ENCODE measurements at regions not wholly inside any gene's neighbourhood (a gene's known extent, or its start where the extent isn't known, plus 50 kb on each side); places are given as distances from the start of the nearest gene placed in this dataset.
"Not testable (repeated sequence)": the region's sequence is repeated elsewhere in the genome, so short reads cannot be mapped to it uniquely, and the experiment has no call there.

- CTCF ChIA-PET, result no interaction called here
Measured at GRCh38 chr11:109051200-109051599, 370.8 kb upstream of the C11orf87 start.

GRCh38 chr11:109059402-109059801, 362.6 kb upstream of the C11orf87 start:
- H3K36me3 Mint-ChIP-seq (ENCODE audit: low read depth), result no peaks in the 10 kb centered on the region
- ChIA-PET CTCF (no interaction called here), POLR2A (no interaction called here)
- H3K4me3 Mint-ChIP-seq, result no peak overlapping the region
- no peaks in the 10 kb centered on the region for H3K9me3 Mint-ChIP-seq (ENCODE audit: insufficient read depth)
- no peak for ATAC-seq
- no peak for DNase-seq
- peaks cover 13% of the 10 kb centered on the region for H3K27me3 Mint-ChIP-seq (ENCODE audit: low read depth)
- H3K4me1 Mint-ChIP-seq (ENCODE audit: low read depth), result peaks cover 4% of the 10 kb centered on the region
- no peak overlapping the region for H3K27ac Mint-ChIP-seq

More at GRCh38 chr11:109051200-109051599, 370.8 kb upstream of the C11orf87 start:
- ATAC-seq (no peak), DNase-seq (no peak)
- Mint-ChIP-seq H3K4me1 (ENCODE audit: low read depth) (no peaks in the 10 kb centered on the region), H3K27ac (no peak overlapping the region), H3K4me3 (no peak overlapping the region), H3K36me3 (ENCODE audit: low read depth) (no peaks in the 10 kb centered on the region), H3K27me3 (ENCODE audit: low read depth) (peaks cover 6% of the 10 kb centered on the region), H3K9me3 (ENCODE audit: insufficient read depth) (no peaks in the 10 kb centered on the region)
- POLR2A ChIA-PET, result no interaction called here

GRCh38 chr11:109061394-109061793, 360.6 kb upstream of the C11orf87 start:
- POLR2A ChIA-PET, result no interaction called here
- DNase-seq (no peak), ATAC-seq (no peak)
- H3K4me3 Mint-ChIP-seq, result no peak overlapping the region
- H3K27me3 Mint-ChIP-seq (ENCODE audit: low read depth), result peaks cover 13% of the 10 kb centered on the region
- no peaks in the 10 kb centered on the region for H3K36me3 Mint-ChIP-seq (ENCODE audit: low read depth)
- CTCF ChIA-PET, result no interaction called here
- H3K4me1 Mint-ChIP-seq (ENCODE audit: low read depth), result peaks cover 16% of the 10 kb centered on the region
- H3K9me3 Mint-ChIP-seq (ENCODE audit: insufficient read depth), result no peaks in the 10 kb centered on the region
- H3K27ac Mint-ChIP-seq, result no peak overlapping the region

- Mint-ChIP-seq H3K9me3 (ENCODE audit: insufficient read depth) (no peaks in the 10 kb centered on the region), H3K36me3 (ENCODE audit: low read depth) (no peaks in the 10 kb centered on the region), H3K4me1 (ENCODE audit: low read depth) (peaks cover 16% of the 10 kb centered on the region), H3K4me3 (no peak overlapping the region), H3K27ac (no peak overlapping the region), H3K27me3 (ENCODE audit: low read depth) (peaks cover 13% of the 10 kb centered on the region)
- CTCF ChIA-PET, result no interaction called here
- ATAC-seq (no peak), DNase-seq (no peak)
- POLR2A ChIA-PET, result no interaction called here
Measured at GRCh38 chr11:109062445-109062844, 359.5 kb upstream of the C11orf87 start.

GRCh38 chr11:109062871-109063270, 359.1 kb upstream of the C11orf87 start:
- Mint-ChIP-seq H3K4me1 (ENCODE audit: low read depth) (peaks cover 16% of the 10 kb centered on the region), H3K4me3 (no peak overlapping the region), H3K27ac (no peak overlapping the region), H3K9me3 (ENCODE audit: insufficient read depth) (no peaks in the 10 kb centered on the region), H3K36me3 (ENCODE audit: low read depth) (no peaks in the 10 kb centered on the region), H3K27me3 (ENCODE audit: low read depth) (peaks cover 13% of the 10 kb centered on the region)
- ATAC-seq (no peak), DNase-seq (no peak)
- CTCF ChIA-PET, result no interaction called here
- POLR2A ChIA-PET, result no interaction called here

GRCh38 chr11:109064618-109065311, 357.2 kb upstream of the C11orf87 start:
- H3K4me3 Mint-ChIP-seq; POLR2A ChIA-PET; H3K27ac Mint-ChIP-seq; H3K36me3 Mint-ChIP-seq (ENCODE audit: low read depth); H3K27me3 Mint-ChIP-seq (ENCODE audit: low read depth); H3K9me3 Mint-ChIP-seq (ENCODE audit: insufficient read depth): not testable (repeated sequence)
- peaks cover 16% of the 10 kb centered on the region for H3K4me1 Mint-ChIP-seq (ENCODE audit: low read depth)
- CTCF ChIA-PET, result interaction anchor here (0.7 kb wide), 1 partner anchor 11 kb away, joined by 3 read pairs; no protein-coding TSS in a partner anchor
- peak; percentile 68 for DNase-seq
- peak; percentile 82 for ATAC-seq

- H3K36me3 Mint-ChIP-seq (ENCODE audit: low read depth), result no peaks in the 10 kb centered on the region
- ATAC-seq (no peak), DNase-seq (no peak)
- ChIA-PET POLR2A (no interaction called here), CTCF (no interaction called here)
- H3K9me3 Mint-ChIP-seq (ENCODE audit: insufficient read depth), result no peaks in the 10 kb centered on the region
- H3K27me3 Mint-ChIP-seq (ENCODE audit: low read depth), result no peaks in the 10 kb centered on the region
- no peak overlapping the region for H3K27ac Mint-ChIP-seq
- H3K4me3 Mint-ChIP-seq, result no peak overlapping the region
- no peaks in the 10 kb centered on the region for H3K4me1 Mint-ChIP-seq (ENCODE audit: low read depth)
Measured at GRCh38 chr11:109071262-109071661, 350.7 kb upstream of the C11orf87 start.

- Mint-ChIP-seq H3K36me3 (ENCODE audit: low read depth) (no peaks in the 10 kb centered on the region), H3K9me3 (ENCODE audit: insufficient read depth) (no peaks in the 10 kb centered on the region), H3K4me3 (no peak overlapping the region), H3K27ac (no peak overlapping the region), H3K4me1 (ENCODE audit: low read depth) (no peaks in the 10 kb centered on the region), H3K27me3 (ENCODE audit: low read depth) (no peaks in the 10 kb centered on the region)
- ATAC-seq, result no peak
- POLR2A ChIA-PET, result no interaction called here
- CTCF ChIA-PET, result no interaction called here
- DNase-seq, result no peak
Measured at GRCh38 chr11:109071712-109072524, 350.1 kb upstream of the C11orf87 start.

GRCh38 chr11:109073032-109073822, 348.8 kb upstream of the C11orf87 start:
- POLR2A ChIA-PET, result no interaction called here
- CTCF ChIA-PET, result no interaction called here

GRCh38 chr11:109075976-109076375, 346.0 kb upstream of the C11orf87 start:
- ChIA-PET POLR2A (no interaction called here), CTCF (interaction anchor here (0.7 kb wide), 1 partner anchor 36 kb away, joined by 3 read pairs; no protein-coding TSS in a partner anchor)
- no peak overlapping the region for H3K4me3 Mint-ChIP-seq
- H3K27ac Mint-ChIP-seq, result no peak overlapping the region
- H3K4me1 Mint-ChIP-seq (ENCODE audit: low read depth), result no peaks in the 10 kb centered on the region
- no peaks in the 10 kb centered on the region for H3K36me3 Mint-ChIP-seq (ENCODE audit: low read depth)
- ATAC-seq (no peak), DNase-seq (no peak)
- H3K27me3 Mint-ChIP-seq (ENCODE audit: low read depth), result no peaks in the 10 kb centered on the region
- no peaks in the 10 kb centered on the region for H3K9me3 Mint-ChIP-seq (ENCODE audit: insufficient read depth)

More at GRCh38 chr11:109073032-109073822, 348.8 kb upstream of the C11orf87 start:
- no peaks in the 10 kb centered on the region for H3K9me3 Mint-ChIP-seq (ENCODE audit: insufficient read depth)
- no peaks in the 10 kb centered on the region for H3K27me3 Mint-ChIP-seq (ENCODE audit: low read depth)
- ATAC-seq (no peak), DNase-seq (no peak)
- H3K27ac Mint-ChIP-seq, result no peak overlapping the region
- H3K4me3 Mint-ChIP-seq, result no peak overlapping the region
- H3K36me3 Mint-ChIP-seq (ENCODE audit: low read depth), result no peaks in the 10 kb centered on the region
- H3K4me1 Mint-ChIP-seq (ENCODE audit: low read depth), result no peaks in the 10 kb centered on the region

GRCh38 chr11:109076870-109077269, 345.1 kb upstream of the C11orf87 start:
- H3K4me1 Mint-ChIP-seq (ENCODE audit: low read depth), result no peaks in the 10 kb centered on the region
- ATAC-seq, result no peak
- H3K27ac Mint-ChIP-seq, result no peak overlapping the region
- DNase-seq, result no peak
- no peaks in the 10 kb centered on the region for H3K36me3 Mint-ChIP-seq (ENCODE audit: low read depth)
- CTCF ChIA-PET, result no interaction called here
- H3K27me3 Mint-ChIP-seq (ENCODE audit: low read depth), result no peaks in the 10 kb centered on the region
- no peak overlapping the region for H3K4me3 Mint-ChIP-seq
- H3K9me3 Mint-ChIP-seq (ENCODE audit: insufficient read depth), result no peaks in the 10 kb centered on the region
- POLR2A ChIA-PET, result no interaction called here

GRCh38 chr11:109077291-109077920, 344.6 kb upstream of the C11orf87 start:
- Mint-ChIP-seq H3K27ac (no peak overlapping the region), H3K9me3 (ENCODE audit: insufficient read depth) (no peaks in the 10 kb centered on the region), H3K36me3 (ENCODE audit: low read depth) (no peaks in the 10 kb centered on the region), H3K4me3 (no peak overlapping the region), H3K27me3 (ENCODE audit: low read depth) (no peaks in the 10 kb centered on the region), H3K4me1 (ENCODE audit: low read depth) (no peaks in the 10 kb centered on the region)
- ATAC-seq (no peak), DNase-seq (no peak)
- POLR2A ChIA-PET, result no interaction called here
- CTCF ChIA-PET, result no interaction called here
